ENCODE measurements at regions not wholly inside any gene's neighbourhood (a gene's known extent, or its start where the extent isn't known, plus 50 kb on each side); places are given as distances from the start of the nearest gene placed in this dataset.
A peak's percentile ranks its signal among the peaks of the same experiment; 100 is the strongest.

DNA sequence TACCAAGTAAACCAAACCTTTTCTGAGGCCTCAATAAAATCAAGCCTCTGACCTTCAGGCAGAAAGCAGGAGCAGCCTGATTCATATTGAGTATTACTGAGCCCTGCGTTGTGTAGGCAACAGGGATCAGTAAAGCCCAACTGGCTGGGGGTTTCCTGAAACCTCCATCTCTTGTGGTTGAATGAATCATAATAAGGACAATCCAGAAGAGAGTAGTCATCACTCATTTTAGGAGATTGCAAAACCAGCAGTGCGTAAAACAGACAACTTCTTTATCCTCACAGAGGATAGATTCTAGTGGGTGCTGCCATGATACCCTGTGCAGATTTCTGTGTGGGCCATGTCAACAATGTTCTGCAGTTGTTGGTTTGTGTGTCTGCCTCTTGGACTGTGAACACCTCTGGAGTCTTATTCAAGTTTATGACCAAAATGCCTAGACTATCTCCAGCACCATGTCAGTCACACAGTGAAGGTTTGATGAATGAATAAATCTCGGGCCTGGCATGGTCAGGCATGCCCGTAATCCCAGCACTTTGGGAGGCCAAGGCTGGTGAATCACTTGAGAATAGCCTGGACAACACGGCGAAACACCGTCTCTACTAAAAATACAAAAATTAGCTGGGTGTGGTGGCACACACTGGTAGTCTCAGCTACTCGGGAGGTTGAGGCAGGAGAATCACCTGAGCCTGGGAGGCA is 51.8 kb upstream of the RAB27B start (continued):
- TF ChIP-seq CTCF (IDR thresholded peaks at IDR 0.05 in 2 of 3, conservative IDR thresholded peaks at IDR 0.05 in 1 of 3; ENCODE audit: borderline replicate concordance in 1 of 3, insufficient read depth in 1 of 3, low read depth in 2 of 3, low read length in 2 of 3) (no peak), EZH2phosphoT487 (IDR thresholded peaks at IDR 0.05; ENCODE audit: borderline replicate concordance) (no peak), ZFX (IDR thresholded peaks at IDR 0.05) (peak; percentile 31)
- TF ChIP-seq, protein P1, sequence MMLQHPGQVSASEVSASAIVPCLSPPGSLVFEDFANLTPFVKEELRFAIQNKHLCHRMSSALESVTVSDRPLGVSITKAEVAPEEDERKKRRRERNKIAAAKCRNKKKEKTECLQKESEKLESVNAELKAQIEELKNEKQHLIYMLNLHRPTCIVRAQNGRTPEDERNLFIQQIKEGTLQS (IDR thresholded peaks at IDR 0.05) = peak; percentile 63; the same call in 1 of the 2 replicates

DNA sequence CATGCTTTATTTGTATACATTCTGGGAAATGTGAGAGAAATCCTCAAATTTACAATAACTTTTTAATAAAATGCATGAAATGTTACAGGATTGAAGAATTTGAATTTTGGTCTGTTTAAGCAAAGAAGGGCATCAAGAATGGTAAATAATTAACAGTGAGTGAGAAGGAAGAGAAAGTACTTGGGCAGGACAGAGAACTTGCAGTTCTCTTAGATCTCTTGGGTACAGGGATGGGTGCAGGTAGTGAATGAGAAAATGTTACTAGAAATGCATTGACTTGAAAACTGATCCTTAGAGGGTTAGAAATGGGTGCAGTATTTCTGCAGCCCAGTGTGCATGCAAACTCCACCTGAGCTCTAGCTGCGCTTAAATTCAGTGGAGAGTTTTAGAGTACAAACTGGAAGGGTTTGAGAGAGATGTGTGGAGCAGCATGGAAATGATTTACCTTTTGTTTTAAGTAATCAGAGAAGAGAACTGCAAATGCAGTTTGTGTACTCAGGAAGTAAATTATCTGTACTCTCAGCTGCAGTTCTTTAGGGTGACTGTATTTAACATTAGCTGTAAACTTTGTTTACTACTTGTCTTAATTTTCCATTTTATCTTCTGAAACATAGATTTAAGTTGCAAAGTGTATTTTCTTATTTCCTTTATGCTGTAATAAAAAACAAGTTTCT is 51.0 kb upstream of the RAB27B start:
- POLR2A ChIA-PET = no interaction called here
- Histone ChIP-seq H3K4me2 (ENCODE audit: low read length) (peak overlapping the region; percentile 65), H3K79me2 (ENCODE audit: insufficient read depth, low read length) (no peaks in the 10 kb centered on the region), H3K27ac (ENCODE audit: low read depth, low read length) (peak overlapping the region; percentile 69; the same call in 1 of the 2 replicates), H4K20me1 (ENCODE audit: insufficient read depth) (no peaks in the 10 kb centered on the region), H3K9ac (ENCODE audit: low read length) (no peak overlapping the region), H3K4me3 (replicated peaks in 1 of 2; ENCODE audit: low read depth in 1 of 2, low read length in 2 of 2) (no peak overlapping the region), H3K9me3 (ENCODE audit: control insufficient read depth in 1 of 2, insufficient read depth in 1 of 2, low read depth in 1 of 2, low read length in 2 of 2) (no peaks in the 10 kb centered on the region), H3K36me3 (ENCODE audit: control insufficient read depth in 1 of 2, insufficient read depth in 2 of 2, low read length in 2 of 2) (no peaks in the 10 kb centered on the region), H2AFZ (ENCODE audit: low read depth, low read length, poor library complexity, severe bottlenecking) (peak overlapping the region; percentile 55), H3K9me2 (ENCODE audit: insufficient read depth) (no peaks in the 10 kb centered on the region), H3K4me1 (ENCODE audit: control insufficient read depth in 1 of 2, insufficient read depth in 2 of 2, low read length in 2 of 2) (peaks cover 16 to 38% of the 10 kb centered on the region in 2 experiments), H3K27me3 (ENCODE audit: insufficient read depth, low read length) (no peaks in the 10 kb centered on the region)
- RAD21 ChIA-PET (ENCODE audit: low non-redundant PET in 1 of 2, low total read pairs in 2 of 2, uncharacterized antibody in 2 of 2, unreplicated experiment in 2 of 2) = no interaction called here
- CTCF ChIA-PET = no interaction called here
- BruUV-seq (replicated peaks) = no TSS peak
- ATAC-seq (no peak), DNase-seq (ENCODE audit: low read depth, low spot score) (no peak)
- TF ChIP-seq EGR1 (IDR thresholded peaks at IDR 0.05; ENCODE audit: low read depth) (no peak), RAD21 (IDR thresholded peaks at IDR 0.05; ENCODE audit: low read depth) (no peak), SIN3A (IDR thresholded peaks at IDR 0.05; ENCODE audit: low read depth) (no peak)
- intact Hi-C loops (cut with micrococcal nuclease) = loop anchor here (2.0 to 5.0 kb wide), 3 partner anchors 52 to 185 kb away; partner anchors contain the start of gene RAB27B

Data from HCT116 (cell line).